Naive thymus-derived CD4-positive, alpha-beta T cell (primary cell): ENCODE measurements at regions not wholly inside any gene's neighbourhood (a gene's known extent, or its start where the extent isn't known, plus 50 kb on each side); places are given as distances from the start of the nearest gene placed in this dataset.

ENCODE experiments used
- ATAC-seq: fragments of 150-1000 bp; cut with Tn5 transposase; 2 replicates; pipeline ENCODE4 v1.10.0; 2021; ENCODE audit warnings: mild to moderate bottlenecking, moderate library complexity
- CTCF ChIA-PET: fragments of 350-600 bp; sonication (Branson Sonifier 250); formaldehyde crosslinking; loops from one replicate; lab custom pipeline; 2021; ENCODE audit warnings: antibody characterized with exemption; lab: Charles Lee
- POLR2A ChIA-PET: fragments of 350-600 bp; sonication (Branson Sonifier 250); formaldehyde crosslinking; loops from one replicate; lab custom pipeline; 2021; ENCODE audit warnings: antibody characterized with exemption, inconsistent platforms; lab: Charles Lee
- DNase-seq, 9 donors: peaks; one replicate each; pipeline versions ENCODE4 v3.0.0 to v3.0.0-alpha.2; 2020 to 2022; ENCODE audit warnings: mixed read lengths in 1 of 9
- H3K27ac ChIP-seq: one replicate; pipeline ENCODE4 v1.7.0; 2013; ENCODE audit warnings: mild to moderate bottlenecking, low read depth, low read length, moderate library complexity
- H3K27me3 ChIP-seq, 2 donors: one replicate each; pipeline ENCODE4 v1.7.0; 2013; ENCODE audit warnings: low read length in 2 of 2, mild to moderate bottlenecking in 2 of 2, moderate library complexity in 2 of 2; ENCODE audit not compliant: control insufficient read depth in 2 of 2, insufficient read depth in 2 of 2
- H3K36me3 ChIP-seq, 3 experiments: 1 replicate in 2 of 3; 2 replicates in 1 of 3; pipeline ENCODE4 v1.7.0; 2013; ENCODE audit warnings: low read length in 3 of 3, mild to moderate bottlenecking in 3 of 3, moderate library complexity in 1 of 3; ENCODE audit not compliant: insufficient read depth in 3 of 3, control insufficient read depth in 2 of 3
- H3K4me1 ChIP-seq, 2 donors: one replicate each; pipeline ENCODE4 v1.7.0; 2013; ENCODE audit warnings: low read length in 2 of 2, mild to moderate bottlenecking in 2 of 2, moderate library complexity in 1 of 2; ENCODE audit not compliant: control insufficient read depth in 2 of 2, insufficient read depth in 2 of 2
- H3K4me3 ChIP-seq: 2 replicates; pipeline ENCODE4 v1.7.0; 2013; ENCODE audit warnings: mild to moderate bottlenecking, low read length
- H3K9me3 ChIP-seq, 3 experiments: 1 replicate in 2 of 3; 2 replicates in 1 of 3; pipeline ENCODE4 v1.7.0; 2013; ENCODE audit warnings: low read length in 3 of 3; ENCODE audit not compliant: control insufficient read depth in 2 of 3
- H3K27ac Mint-ChIP-seq, 9 donors: one replicate each; pipeline ENCODE4 v1.8.0; 2020 to 2022; ENCODE audit warnings: mixed read lengths in 9 of 9, mild to moderate bottlenecking in 8 of 9, moderate library complexity in 5 of 9, inconsistent platforms in 2 of 9
- H3K27me3 Mint-ChIP-seq, 5 donors: one replicate each; pipeline ENCODE4 v1.8.0; 2021 to 2022; ENCODE audit warnings: mixed read lengths in 5 of 5, mild to moderate bottlenecking in 1 of 5
- H3K36me3 Mint-ChIP-seq, 5 donors: one replicate each; pipeline ENCODE4 v1.8.0; 2020 to 2022; ENCODE audit warnings: mixed read lengths in 5 of 5, mild to moderate bottlenecking in 3 of 5, inconsistent platforms in 1 of 5
- H3K4me1 Mint-ChIP-seq, 7 donors: one replicate each; pipeline ENCODE4 v1.8.0; 2020 to 2022; ENCODE audit warnings: mixed read lengths in 7 of 7, mild to moderate bottlenecking in 3 of 7, inconsistent platforms in 1 of 7
- H3K4me3 Mint-ChIP-seq, 10 donors: one replicate each; pipeline ENCODE4 v1.8.0; 2020 to 2022; ENCODE audit warnings: mild to moderate bottlenecking in 10 of 10, mixed read lengths in 10 of 10, moderate library complexity in 6 of 10, inconsistent platforms in 2 of 10
- H3K9me3 Mint-ChIP-seq, 11 donors: one replicate each; pipeline ENCODE4 v1.8.0; 2020 to 2022; ENCODE audit warnings: mixed read lengths in 11 of 11, mild to moderate bottlenecking in 4 of 11, inconsistent platforms in 1 of 11, moderate library complexity in 1 of 11
- intact Hi-C, 2 donors: fragments of 100-400 bp; cut with micrococcal nuclease; formaldehyde crosslinking; loops; one replicate each; pipeline ENCODE4 v1.15.1; 2023

GRCh38 chr4:132592850-132593249, 556.2 kb upstream of the PCDH10 start:
- no peaks in the 10 kb centered on the region for H3K4me1 ChIP-seq
- no peak overlapping the region for H3K4me3 Mint-ChIP-seq

GRCh38 chr4:132593717-132594400, 555.2 kb upstream of the PCDH10 start:
- H3K9me3 ChIP-seq, result no peaks in the 10 kb centered on the region
- Mint-ChIP-seq H3K27me3 (no peaks in the 10 kb centered on the region), H3K36me3 (no peaks in the 10 kb centered on the region), H3K27ac (no peak overlapping the region), H3K4me3 (no peak overlapping the region), H3K4me1 (no peaks in the 10 kb centered on the region), H3K9me3 (peaks cover 0 to 14% (median 0%) of the 10 kb centered on the region in 11 donors)
- H3K4me3 ChIP-seq, result no peak overlapping the region
- H3K27me3 ChIP-seq, result no peaks in the 10 kb centered on the region
- no peaks in the 10 kb centered on the region for H3K4me1 ChIP-seq
- CTCF ChIA-PET, result no interaction called here
- H3K27ac ChIP-seq, result no peak overlapping the region
- ATAC-seq (no peak), DNase-seq (no peak)
- H3K36me3 ChIP-seq, result no peaks in the 10 kb centered on the region
- intact Hi-C loops, result no loop called here
- POLR2A ChIA-PET, result no interaction called here

More at GRCh38 chr4:132592850-132593249, 556.2 kb upstream of the PCDH10 start:
- no peaks in the 10 kb centered on the region for H3K36me3 ChIP-seq
- Mint-ChIP-seq H3K9me3 (peaks cover 0 to 10% (median 0%) of the 10 kb centered on the region in 11 donors), H3K27ac (no peak overlapping the region), H3K36me3 (no peaks in the 10 kb centered on the region), H3K27me3 (no peaks in the 10 kb centered on the region), H3K4me1 (no peaks in the 10 kb centered on the region)
- no peaks in the 10 kb centered on the region for H3K27me3 ChIP-seq
- intact Hi-C loops, result no loop called here
- no peaks in the 10 kb centered on the region for H3K9me3 ChIP-seq
- CTCF ChIA-PET, result no interaction called here
- H3K4me3 ChIP-seq, result no peak overlapping the region
- no peak for DNase-seq
- POLR2A ChIA-PET, result no interaction called here
- ATAC-seq, result no peak
- H3K27ac ChIP-seq, result no peak overlapping the region

- DNase-seq (no peak), ATAC-seq (no peak)
- Histone ChIP-seq H3K27ac (no peak overlapping the region), H3K4me1 (no peaks in the 10 kb centered on the region), H3K4me3 (no peak overlapping the region), H3K27me3 (no peaks in the 10 kb centered on the region), H3K9me3 (no peaks in the 10 kb centered on the region), H3K36me3 (no peaks in the 10 kb centered on the region)
- Mint-ChIP-seq H3K9me3 (peaks cover 0 to 14% (median 0%) of the 10 kb centered on the region in 11 donors), H3K36me3 (no peaks in the 10 kb centered on the region), H3K27ac (no peak overlapping the region), H3K4me3 (no peak overlapping the region), H3K27me3 (no peaks in the 10 kb centered on the region), H3K4me1 (no peaks in the 10 kb centered on the region)
- POLR2A ChIA-PET, result no interaction called here
- intact Hi-C loops, result no loop called here
- CTCF ChIA-PET, result no interaction called here
These were observed 552.9 kb upstream of the PCDH10 start for GRCh38 chr4:132596186-132596585.

GRCh38 chr4:132605551-132605950, 543.5 kb upstream of the PCDH10 start:
- H3K9me3 Mint-ChIP-seq, result peaks cover 0 to 13% (median 2%) of the 10 kb centered on the region in 11 donors
- no peak for DNase-seq
- H3K27ac Mint-ChIP-seq, result no peak overlapping the region
- Histone ChIP-seq H3K27ac (no peak overlapping the region), H3K4me3 (no peak overlapping the region), H3K9me3 (no peaks in the 10 kb centered on the region), H3K4me1 (no peaks in the 10 kb centered on the region), H3K36me3 (no peaks in the 10 kb centered on the region), H3K27me3 (no peaks in the 10 kb centered on the region)
- ChIA-PET CTCF (no interaction called here), POLR2A (no interaction called here)
- ATAC-seq, result no peak
- no peaks in the 10 kb centered on the region for H3K36me3 Mint-ChIP-seq
- no peaks in the 10 kb centered on the region for H3K4me1 Mint-ChIP-seq
- no peak overlapping the region for H3K4me3 Mint-ChIP-seq
- intact Hi-C loops, result no loop called here
- no peaks in the 10 kb centered on the region for H3K27me3 Mint-ChIP-seq

- no peaks in the 10 kb centered on the region for H3K36me3 Mint-ChIP-seq
- H3K4me3 ChIP-seq, result no peak overlapping the region
- H3K9me3 Mint-ChIP-seq, result peaks cover 0 to 13% (median 3%) of the 10 kb centered on the region in 11 donors
- no peaks in the 10 kb centered on the region for H3K27me3 Mint-ChIP-seq
- no peak overlapping the region for H3K27ac ChIP-seq
- peaks cover 0 to 3% (median 0%) of the 10 kb centered on the region in 3 experiments for H3K9me3 ChIP-seq
- no peaks in the 10 kb centered on the region for H3K36me3 ChIP-seq
- no peak overlapping the region for H3K4me3 Mint-ChIP-seq
- ATAC-seq (no peak), DNase-seq (no peak)
- no peaks in the 10 kb centered on the region for H3K4me1 ChIP-seq
- H3K27ac Mint-ChIP-seq, result no peak overlapping the region
- no peaks in the 10 kb centered on the region for H3K27me3 ChIP-seq
- CTCF ChIA-PET, result no interaction called here
- no peaks in the 10 kb centered on the region for H3K4me1 Mint-ChIP-seq
- intact Hi-C loops, result no loop called here
- POLR2A ChIA-PET, result no interaction called here
These were observed 534.4 kb upstream of the PCDH10 start for GRCh38 chr4:132614682-132615081.

GRCh38 chr4:132619968-132620367, 529.1 kb upstream of the PCDH10 start:
- no peaks in the 10 kb centered on the region for H3K4me1 Mint-ChIP-seq
- ChIA-PET CTCF (interaction anchor here (0.6 kb wide), 1 partner anchor 52 kb away, joined by 6 read pairs; no protein-coding TSS in a partner anchor), POLR2A (no interaction called here)
- no peak overlapping the region for H3K4me3 ChIP-seq
- H3K27ac ChIP-seq, result no peak overlapping the region
- H3K4me3 Mint-ChIP-seq, result no peak overlapping the region
- H3K27me3 Mint-ChIP-seq, result no peaks in the 10 kb centered on the region
- H3K27me3 ChIP-seq, result no peaks in the 10 kb centered on the region
- no peaks in the 10 kb centered on the region for H3K36me3 Mint-ChIP-seq
- no peaks in the 10 kb centered on the region for H3K4me1 ChIP-seq
- peaks cover 0 to 3% (median 0%) of the 10 kb centered on the region in 3 experiments for H3K9me3 ChIP-seq
- no peak for DNase-seq
- no peak overlapping the region for H3K27ac Mint-ChIP-seq
- ATAC-seq, result no peak
- H3K36me3 ChIP-seq, result no peaks in the 10 kb centered on the region
- intact Hi-C loops, result no loop called here
- H3K9me3 Mint-ChIP-seq, result peaks cover 0 to 19% (median 6%) of the 10 kb centered on the region in 11 donors
